ENCODE measurements at regions not wholly inside any gene's neighbourhood (a gene's known extent, or its start where the extent isn't known, plus 50 kb on each side); places are given as distances from the start of the nearest gene placed in this dataset.

GRCh38 chr3:168988853-168989252 is 674.7 kb downstream of the MECOM start:
- no peak for TF ChIP-seq POLR2A (IDR thresholded peaks at IDR 0.05)
- no peak for TF ChIP-seq CTCF (IDR thresholded peaks at IDR 0.05)
